GM20431 (cell line): ENCODE measurements at regions not wholly inside any gene's neighbourhood (a gene's known extent, or its start where the extent isn't known, plus 50 kb on each side); places are given as distances from the start of the nearest gene placed in this dataset.

ENCODE experiments used
- in situ Hi-C: fragments of 300-500 bp; cut with MseI, MboI; formaldehyde crosslinking; loops from one replicate; pipeline ENCODE4 v1.15.0; 2020; ENCODE audit warnings: low sequenced_read_pairs; ENCODE audit not compliant: unreplicated experiment

GRCh38 chr18:61019338-61020301 lies 313.6 kb upstream of the CDH20 start:
- in situ Hi-C loops = no loop called here

- in situ Hi-C loops = no loop called here
Observed at GRCh38 chr18:61025596-61025995, 307.6 kb upstream of the CDH20 start.

- in situ Hi-C loops = no loop called here
Observed at GRCh38 chr18:61031626-61032025, 301.6 kb upstream of the CDH20 start.

GRCh38 chr18:61034580-61034979 lies 298.6 kb upstream of the CDH20 start:
- in situ Hi-C loops = no loop called here

GRCh38 chr18:61039251-61039650 lies 294.0 kb upstream of the CDH20 start:
- in situ Hi-C loops = no loop called here

GRCh38 chr18:61047794-61048193 lies 285.4 kb upstream of the CDH20 start:
- in situ Hi-C loops = no loop called here

- in situ Hi-C loops = no loop called here
Observed at GRCh38 chr18:61057443-61057842, 275.8 kb upstream of the CDH20 start.

- in situ Hi-C loops = no loop called here
Observed at GRCh38 chr18:61062258-61062657, 271.0 kb upstream of the CDH20 start.

GRCh38 chr18:61064911-61065310 lies 268.3 kb upstream of the CDH20 start:
- in situ Hi-C loops = no loop called here

- in situ Hi-C loops = no loop called here
Observed at GRCh38 chr18:61076986-61077385, 256.2 kb upstream of the CDH20 start.

- in situ Hi-C loops = no loop called here
Observed at GRCh38 chr18:61079714-61080113, 253.5 kb upstream of the CDH20 start.

GRCh38 chr18:61080954-61081528 lies 252.2 kb upstream of the CDH20 start:
- in situ Hi-C loops = no loop called here

- in situ Hi-C loops = no loop called here
Observed at GRCh38 chr18:61082976-61083630, 250.1 kb upstream of the CDH20 start.

- in situ Hi-C loops = no loop called here
Observed at GRCh38 chr18:61085036-61085435, 248.2 kb upstream of the CDH20 start.

- in situ Hi-C loops = no loop called here
Observed at GRCh38 chr18:61085761-61086160, 247.5 kb upstream of the CDH20 start.

- in situ Hi-C loops = no loop called here
Observed at GRCh38 chr18:61086657-61087056, 246.6 kb upstream of the CDH20 start.

- in situ Hi-C loops = no loop called here
Observed at GRCh38 chr18:61091379-61091778, 241.9 kb upstream of the CDH20 start.

GRCh38 chr18:61093965-61094364 lies 239.3 kb upstream of the CDH20 start:
- in situ Hi-C loops = no loop called here

- in situ Hi-C loops = no loop called here
Observed at GRCh38 chr18:61096226-61096625, 237.0 kb upstream of the CDH20 start.

GRCh38 chr18:61107113-61107512 lies 226.1 kb upstream of the CDH20 start:
- in situ Hi-C loops = no loop called here

- in situ Hi-C loops = no loop called here
Observed at GRCh38 chr18:61108706-61109105, 224.5 kb upstream of the CDH20 start.
